Breast epithelium (tissue), 4 donors: ENCODE measurements at regions not wholly inside any gene's neighbourhood (a gene's known extent, or its start where the extent isn't known, plus 50 kb on each side); places are given as distances from the start of the nearest gene placed in this dataset.

Source experiments
- DNase-seq, 2 donors: peaks; one replicate each; pipeline ENCODE4 v3.0.0-alpha.2; 2019; ENCODE audit warnings: low spot score in 2 of 2
- H3K27ac ChIP-seq, 2 donors: fragments of 200-600 bp; sonication (generic) in 1 of 2; one replicate each; pipeline ENCODE4 v1.5.1; 2016 to 2019; ENCODE audit warnings: mild to moderate bottlenecking in 1 of 2
- H3K27me3 ChIP-seq, 2 donors: fragments of 200-600 bp; sonication (generic) in 1 of 2; one replicate each; pipeline versions ENCODE4 v1.5.1 to v1.6.0; 2017 to 2019; ENCODE audit warnings: control low read depth in 1 of 2, mild to moderate bottlenecking in 1 of 2
- H3K36me3 ChIP-seq: fragments of 200-600 bp; one replicate; pipeline ENCODE4 v1.5.1; 2019
- H3K4me1 ChIP-seq, 2 donors: fragments of 200-600 bp; sonication (generic); one replicate each; pipeline ENCODE4 v1.5.1; 2016 to 2019; ENCODE audit warnings: control low read depth in 1 of 2
- H3K4me3 ChIP-seq, 3 donors: fragments of 200-600 bp; sonication (generic); 1 replicate in 2 of 3; 2 replicates in 1 of 3; pipeline ENCODE4 v1.5.1; 2016 to 2019; ENCODE audit warnings: mild to moderate bottlenecking in 3 of 3, moderate library complexity in 2 of 3
- H3K9me3 ChIP-seq, 2 donors: fragments of 200-600 bp; sonication (generic) in 1 of 2; one replicate each; pipeline ENCODE4 v1.5.1; 2016 to 2019; ENCODE audit warnings: control low read depth in 1 of 2
- CTCF ChIP-seq, 3 donors: fragments of 450-650 bp; IDR thresholded peaks; one replicate each; pipeline ENCODE4 v1.5.1; 2016 to 2017; ENCODE audit warnings: antibody characterized with exemption in 3 of 3, mild to moderate bottlenecking in 3 of 3, moderate library complexity in 3 of 3
- POLR2A ChIP-seq: fragments of 450-650 bp; IDR thresholded peaks from one replicate; pipeline ENCODE4 v1.6.1; 2016; ENCODE audit warnings: antibody characterized with exemption, mild to moderate bottlenecking, moderate library complexity
- POLR2AphosphoS5 ChIP-seq, 3 donors: sonication (generic); formaldehyde crosslinking; IDR thresholded peaks; one replicate each; pipeline ENCODE4 v1.6.1; 2017; ENCODE audit warnings: antibody characterized with exemption in 3 of 3
- intact Hi-C: fragments of 100-400 bp; cut with DNase I; formaldehyde crosslinking; loops from one replicate; pipeline ENCODE4 v1.15.1; 2023; ENCODE audit warnings: low total_unique reads

GRCh38 chr12:84554199-84554723, 358.3 kb downstream of the SLC6A15 start:
- Histone ChIP-seq H3K4me3 (no peak overlapping the region), H3K36me3 (no peaks in the 10 kb centered on the region), H3K27me3 (no peaks in the 10 kb centered on the region), H3K9me3 (no peaks in the 10 kb centered on the region), H3K27ac (no peak overlapping the region), H3K4me1 (no peaks in the 10 kb centered on the region)
- TF ChIP-seq CTCF (IDR thresholded peaks at IDR 0.05) (no peak), POLR2A (no peak), POLR2AphosphoS5 (IDR thresholded peaks at IDR 0.05) (no peak)
- DNase-seq, result no peak
- intact Hi-C loops, result no loop called here

- intact Hi-C loops, result no loop called here
Measured at GRCh38 chr12:84553331-84554117, 359.1 kb downstream of the SLC6A15 start.

GRCh38 chr12:84551373-84551772, 361.2 kb downstream of the SLC6A15 start:
- Histone ChIP-seq H3K36me3 (no peaks in the 10 kb centered on the region), H3K4me1 (no peaks in the 10 kb centered on the region), H3K4me3 (no peak overlapping the region), H3K9me3 (no peaks in the 10 kb centered on the region), H3K27ac (no peak overlapping the region), H3K27me3 (no peaks in the 10 kb centered on the region)
- no peak for TF ChIP-seq CTCF (IDR thresholded peaks at IDR 0.05)
- TF ChIP-seq POLR2AphosphoS5 (IDR thresholded peaks at IDR 0.05), result no peak
- no peak for TF ChIP-seq POLR2A
- intact Hi-C loops, result no loop called here
- DNase-seq, result no peak

More at GRCh38 chr12:84553331-84554117, 359.1 kb downstream of the SLC6A15 start:
- H3K27ac ChIP-seq, result no peak overlapping the region
- no peaks in the 10 kb centered on the region for H3K4me1 ChIP-seq
- no peak for TF ChIP-seq POLR2A
- no peak for TF ChIP-seq POLR2AphosphoS5 (IDR thresholded peaks at IDR 0.05)
- no peak for TF ChIP-seq CTCF (IDR thresholded peaks at IDR 0.05)
- no peaks in the 10 kb centered on the region for H3K27me3 ChIP-seq
- no peaks in the 10 kb centered on the region for H3K9me3 ChIP-seq
- H3K36me3 ChIP-seq, result no peaks in the 10 kb centered on the region
- no peak overlapping the region for H3K4me3 ChIP-seq
- DNase-seq, result no peak

GRCh38 chr12:84550518-84550917, 362.1 kb downstream of the SLC6A15 start:
- H3K9me3 ChIP-seq, result no peaks in the 10 kb centered on the region
- no peaks in the 10 kb centered on the region for H3K27me3 ChIP-seq
- H3K27ac ChIP-seq, result no peak overlapping the region
- intact Hi-C loops, result no loop called here
- no peak for DNase-seq
- H3K36me3 ChIP-seq, result no peaks in the 10 kb centered on the region
- no peak for TF ChIP-seq POLR2AphosphoS5 (IDR thresholded peaks at IDR 0.05)
- no peak for TF ChIP-seq POLR2A
- TF ChIP-seq CTCF (IDR thresholded peaks at IDR 0.05), result no peak
- no peak overlapping the region for H3K4me3 ChIP-seq
- H3K4me1 ChIP-seq, result no peaks in the 10 kb centered on the region

GRCh38 chr12:84542289-84542688, 370.3 kb downstream of the SLC6A15 start:
- Histone ChIP-seq H3K4me3 (no peak overlapping the region), H3K4me1 (no peaks in the 10 kb centered on the region), H3K27ac (no peak overlapping the region), H3K27me3 (no peaks in the 10 kb centered on the region), H3K36me3 (no peaks in the 10 kb centered on the region), H3K9me3 (no peaks in the 10 kb centered on the region)
- no peak for DNase-seq
- intact Hi-C loops, result no loop called here
- TF ChIP-seq POLR2A, result no peak
- TF ChIP-seq POLR2AphosphoS5 (IDR thresholded peaks at IDR 0.05), result no peak
- TF ChIP-seq CTCF (IDR thresholded peaks at IDR 0.05), result no peak
